ENCODE measurements at regions not wholly inside any gene's neighbourhood (a gene's known extent, or its start where the extent isn't known, plus 50 kb on each side); places are given as distances from the start of the nearest gene placed in this dataset.

DNA sequence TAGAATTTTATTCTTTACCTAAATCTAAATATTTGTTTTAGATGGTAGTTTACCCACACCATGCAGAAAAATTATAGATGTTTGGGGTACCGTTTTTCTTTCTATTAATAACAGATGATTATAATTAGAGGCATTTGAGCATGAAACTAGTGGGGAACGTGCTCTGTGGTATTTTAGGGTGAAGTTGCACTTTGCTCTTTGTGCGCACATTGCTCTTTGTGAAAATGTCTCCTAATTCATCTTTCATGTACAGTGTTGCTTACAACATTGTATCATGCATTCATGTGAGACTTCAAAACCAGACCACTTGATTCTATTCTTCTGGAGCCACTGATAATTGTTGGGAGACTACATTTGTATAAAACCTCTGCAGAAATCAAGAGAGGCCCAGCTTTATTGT is 449.1 kb upstream of the RGS6 start:
- Histone ChIP-seq H3K4me3 (ENCODE audit: low read length) (no peak overlapping the region), H3K36me3 (ENCODE audit: insufficient read depth, low read length) (0 out of 2 replicates have a peak, but pooled peaks cover 2% of the 10 kb centered on the region), H3K27ac (ENCODE audit: low read depth, low read length) (no peak overlapping the region), H3K27me3 (ENCODE audit: insufficient read depth, low read length) (no peaks in the 10 kb centered on the region), H3K9me3 (ENCODE audit: insufficient read depth, low read depth, low read length) (no peaks in the 10 kb centered on the region), H3K9ac (ENCODE audit: low read depth, low read length) (no peak overlapping the region), H3K4me1 (ENCODE audit: insufficient read depth, low read length) (peaks cover 39% of the 10 kb centered on the region)
- WGBS = 89% methylated on average over 2 of the region's 3 CpGs

DNA sequence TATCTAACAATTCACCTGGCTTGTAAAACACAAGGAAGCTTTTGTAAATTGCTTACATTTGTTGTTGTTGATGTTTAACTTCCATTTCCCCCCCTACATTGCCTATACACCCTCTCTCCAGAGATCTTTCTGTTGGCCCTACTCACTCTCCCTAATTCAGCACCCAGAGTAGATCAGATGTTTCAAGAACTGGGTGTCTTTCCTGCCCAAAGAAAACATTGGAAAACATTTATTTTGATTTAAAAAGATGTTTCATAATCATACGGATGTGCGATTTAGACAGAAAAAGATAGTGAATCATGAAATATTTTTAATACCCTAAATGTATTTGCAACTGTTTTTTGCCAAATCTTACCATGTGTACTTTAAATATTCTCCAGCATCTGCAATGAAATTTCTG is 446.4 kb upstream of the RGS6 start:
- 0 out of 2 replicates have a peak, but pooled peaks cover 2% of the 10 kb centered on the region for H3K36me3 ChIP-seq (ENCODE audit: insufficient read depth, low read length)
- no peaks in the 10 kb centered on the region for H3K27me3 ChIP-seq (ENCODE audit: insufficient read depth, low read length)
- H3K27ac ChIP-seq (ENCODE audit: low read depth, low read length) = no peak overlapping the region
- no peak overlapping the region for H3K9ac ChIP-seq (ENCODE audit: low read depth, low read length)
- no peaks in the 10 kb centered on the region for H3K9me3 ChIP-seq (ENCODE audit: insufficient read depth, low read depth, low read length)
- no peak overlapping the region for H3K4me3 ChIP-seq (ENCODE audit: low read length)
- peaks cover 39% of the 10 kb centered on the region for H3K4me1 ChIP-seq (ENCODE audit: insufficient read depth, low read length)
- WGBS = no CpG with 5 or more reads among the region's 2 CpGs

DNA sequence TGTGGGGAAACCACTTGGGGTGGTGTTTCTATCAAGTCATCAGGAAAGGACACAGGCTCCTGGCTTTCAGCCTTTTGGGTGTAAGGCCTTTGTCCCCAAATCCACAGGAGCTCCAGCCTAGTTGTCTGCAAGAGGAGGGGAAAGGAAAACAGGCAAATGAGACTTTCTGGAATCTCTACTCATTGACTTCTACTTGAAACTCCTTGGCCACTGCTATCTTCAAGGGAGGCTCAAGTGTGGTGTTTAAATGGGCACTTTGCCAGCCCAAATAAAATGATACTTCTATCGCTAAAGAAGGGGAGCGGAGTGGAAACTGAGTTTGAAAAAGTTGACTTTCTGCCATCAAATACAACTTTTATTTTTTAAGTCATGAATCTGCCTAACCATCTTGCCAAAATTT is 445.9 kb upstream of the RGS6 start:
- Histone ChIP-seq H3K9me3 (ENCODE audit: insufficient read depth, low read depth, low read length) (no peaks in the 10 kb centered on the region), H3K9ac (ENCODE audit: low read depth, low read length) (no peak overlapping the region), H3K27ac (ENCODE audit: low read depth, low read length) (no peak overlapping the region), H3K4me1 (ENCODE audit: insufficient read depth, low read length) (peaks cover 34% of the 10 kb centered on the region), H3K36me3 (ENCODE audit: insufficient read depth, low read length) (0 out of 2 replicates have a peak, but pooled peaks cover 2% of the 10 kb centered on the region), H3K27me3 (ENCODE audit: insufficient read depth, low read length) (no peaks in the 10 kb centered on the region), H3K4me3 (ENCODE audit: low read length) (no peak overlapping the region)
- WGBS = 100% methylated on average over 2 of the region's 2 CpGs

DNA sequence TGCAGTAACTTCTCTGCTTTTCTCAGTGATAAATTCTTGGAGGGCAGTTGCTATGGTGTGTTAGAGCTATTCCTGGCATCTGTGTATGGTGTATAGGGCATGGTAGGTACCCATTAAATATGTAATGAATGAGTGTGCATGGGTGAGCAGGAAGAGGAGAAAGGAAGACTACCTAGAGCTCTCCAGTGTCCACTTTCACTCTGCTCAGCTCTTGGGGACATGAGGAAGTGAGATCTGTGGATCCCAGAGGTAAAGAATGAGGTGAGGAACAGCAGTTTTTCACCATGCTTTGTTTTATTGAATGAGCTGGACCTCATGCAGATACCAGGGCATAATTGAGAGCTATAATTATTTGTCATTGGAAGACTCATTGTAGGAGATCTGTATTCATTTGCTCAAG is 444.8 kb upstream of the RGS6 start:
- Histone ChIP-seq H3K9me3 (ENCODE audit: insufficient read depth, low read depth, low read length) (no peaks in the 10 kb centered on the region), H3K36me3 (ENCODE audit: insufficient read depth, low read length) (0 out of 2 replicates have a peak, but pooled peaks cover 2% of the 10 kb centered on the region), H3K27me3 (ENCODE audit: insufficient read depth, low read length) (no peaks in the 10 kb centered on the region), H3K27ac (ENCODE audit: low read depth, low read length) (no peak overlapping the region), H3K4me1 (ENCODE audit: insufficient read depth, low read length) (peaks cover 22% of the 10 kb centered on the region), H3K9ac (ENCODE audit: low read depth, low read length) (no peak overlapping the region), H3K4me3 (ENCODE audit: low read length) (no peak overlapping the region)

DNA sequence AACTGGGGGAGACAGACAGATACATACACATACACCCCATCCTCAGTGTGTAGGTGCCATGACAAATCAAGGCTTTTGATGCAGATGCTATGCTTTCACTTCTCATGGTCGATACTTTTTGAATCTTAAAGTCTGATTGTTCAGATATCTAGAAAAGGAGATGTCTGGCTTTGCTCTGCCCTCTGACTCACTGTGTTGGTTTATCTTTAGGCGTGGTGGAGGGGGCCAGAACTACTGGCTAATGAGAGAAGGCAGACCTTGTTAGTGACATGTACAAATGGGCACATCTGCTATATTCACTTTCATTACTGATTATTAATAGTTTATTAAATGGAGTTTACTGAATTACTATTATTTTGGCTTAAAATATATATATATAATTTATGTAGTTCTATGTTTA is 444.3 kb upstream of the RGS6 start:
- Histone ChIP-seq H3K9me3 (ENCODE audit: insufficient read depth, low read depth, low read length) (no peaks in the 10 kb centered on the region), H3K27me3 (ENCODE audit: insufficient read depth, low read length) (no peaks in the 10 kb centered on the region), H3K4me3 (ENCODE audit: low read length) (no peak overlapping the region), H3K36me3 (ENCODE audit: insufficient read depth, low read length) (0 out of 2 replicates have a peak, but pooled peaks cover 2% of the 10 kb centered on the region), H3K27ac (ENCODE audit: low read depth, low read length) (no peak overlapping the region), H3K9ac (ENCODE audit: low read depth, low read length) (no peak overlapping the region), H3K4me1 (ENCODE audit: insufficient read depth, low read length) (peaks cover 22% of the 10 kb centered on the region)
- WGBS = 93% methylated on average over 2 of the region's 2 CpGs

DNA sequence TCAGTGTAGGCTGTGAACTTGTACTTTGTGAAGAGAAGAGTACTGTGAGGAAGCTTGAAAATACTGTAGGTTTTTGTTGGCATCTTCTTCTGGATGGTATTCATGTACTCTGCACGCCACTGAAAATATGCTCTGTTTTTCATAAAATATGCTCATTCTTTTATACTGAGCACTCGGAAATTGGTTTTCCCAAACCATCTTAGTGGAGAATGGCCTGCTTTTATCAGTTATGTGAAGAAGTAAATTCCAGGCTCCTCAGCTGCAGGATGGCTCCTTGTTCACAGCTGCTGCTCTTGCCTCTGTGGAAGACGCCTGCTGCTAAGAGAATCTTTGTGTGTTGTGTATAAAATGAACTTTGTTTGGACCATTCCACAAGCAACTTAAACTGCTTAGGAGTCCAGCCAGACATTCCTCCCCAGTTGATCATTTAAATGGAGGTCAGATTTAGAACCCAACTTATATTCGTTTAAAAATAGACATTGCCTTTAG is 443.5 kb upstream of the RGS6 start:
- 91% methylated on average over 4 of the region's 4 CpGs for WGBS
- H3K9ac ChIP-seq (ENCODE audit: low read depth, low read length) = no peak overlapping the region

DNA sequence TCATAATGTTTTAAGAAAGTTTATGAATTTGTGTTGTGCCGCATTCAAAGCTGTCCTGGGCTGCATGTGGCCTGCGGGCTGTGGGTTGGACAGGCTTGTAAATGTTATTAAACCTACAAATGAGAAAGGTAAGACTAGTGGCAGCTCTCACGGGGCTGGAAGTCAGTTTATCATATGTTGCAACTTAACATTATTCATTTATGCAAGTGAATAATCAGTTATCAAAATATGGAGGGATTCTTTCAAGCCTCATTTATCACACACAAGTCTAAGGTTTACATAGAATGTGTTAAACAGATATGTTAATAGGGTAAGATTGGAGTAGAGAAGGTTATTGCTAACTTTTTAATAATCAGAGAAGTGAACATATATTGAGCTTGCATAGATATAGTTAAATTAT is 442.5 kb upstream of the RGS6 start:
- Histone ChIP-seq H3K4me3 (ENCODE audit: low read length) (no peak overlapping the region), H3K9me3 (ENCODE audit: insufficient read depth, low read depth, low read length) (no peaks in the 10 kb centered on the region), H3K9ac (ENCODE audit: low read depth, low read length) (no peak overlapping the region), H3K36me3 (ENCODE audit: insufficient read depth, low read length) (no peaks in the 10 kb centered on the region), H3K27ac (ENCODE audit: low read depth, low read length) (no peak overlapping the region), H3K4me1 (ENCODE audit: insufficient read depth, low read length) (peaks cover 22% of the 10 kb centered on the region), H3K27me3 (ENCODE audit: insufficient read depth, low read length) (no peaks in the 10 kb centered on the region)
- WGBS = 91% methylated on average over 2 of the region's 3 CpGs

More for the DNA sequence above, 443.5 kb upstream of the RGS6 start:
- H3K4me1 ChIP-seq (ENCODE audit: insufficient read depth, low read length) = peaks cover 22% of the 10 kb centered on the region
- H3K4me3 ChIP-seq (ENCODE audit: low read length) = no peak overlapping the region
- H3K27ac ChIP-seq (ENCODE audit: low read depth, low read length) = no peak overlapping the region
- no peaks in the 10 kb centered on the region for H3K9me3 ChIP-seq (ENCODE audit: insufficient read depth, low read depth, low read length)
- H3K36me3 ChIP-seq (ENCODE audit: insufficient read depth, low read length) = 0 out of 2 replicates have a peak, but pooled peaks cover 2% of the 10 kb centered on the region
- no peaks in the 10 kb centered on the region for H3K27me3 ChIP-seq (ENCODE audit: insufficient read depth, low read length)

DNA sequence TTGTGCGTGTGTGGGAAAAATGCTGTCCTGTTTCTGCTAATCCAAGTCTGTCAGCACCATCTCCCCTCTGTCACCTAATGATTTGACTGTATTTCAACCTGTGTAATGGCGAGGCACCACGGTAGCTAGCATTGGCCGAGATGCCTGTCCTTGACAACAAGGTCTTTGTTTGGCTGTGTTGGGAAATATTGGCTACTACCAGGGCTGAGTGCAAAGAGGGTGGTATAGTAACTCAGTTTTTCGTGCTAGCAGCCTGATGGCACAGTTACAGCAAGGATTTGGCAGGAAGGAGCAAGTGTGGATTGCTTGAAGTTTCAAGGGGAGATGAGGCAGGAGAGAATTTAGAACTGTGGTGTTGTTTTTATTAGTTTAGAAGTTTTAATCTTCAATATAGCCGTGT is 440.3 kb upstream of the RGS6 start:
- no peak overlapping the region for H3K4me3 ChIP-seq (ENCODE audit: low read length)
- H3K9me3 ChIP-seq (ENCODE audit: insufficient read depth, low read depth, low read length) = no peaks in the 10 kb centered on the region
- no peak overlapping the region for H3K27ac ChIP-seq (ENCODE audit: low read depth, low read length)
- H3K9ac ChIP-seq (ENCODE audit: low read depth, low read length) = no peak overlapping the region
- peaks cover 12% of the 10 kb centered on the region for H3K4me1 ChIP-seq (ENCODE audit: insufficient read depth, low read length)
- no peaks in the 10 kb centered on the region for H3K36me3 ChIP-seq (ENCODE audit: insufficient read depth, low read length)
- H3K27me3 ChIP-seq (ENCODE audit: insufficient read depth, low read length) = no peaks in the 10 kb centered on the region
- WGBS = 95% methylated on average over 6 of the region's 6 CpGs

DNA sequence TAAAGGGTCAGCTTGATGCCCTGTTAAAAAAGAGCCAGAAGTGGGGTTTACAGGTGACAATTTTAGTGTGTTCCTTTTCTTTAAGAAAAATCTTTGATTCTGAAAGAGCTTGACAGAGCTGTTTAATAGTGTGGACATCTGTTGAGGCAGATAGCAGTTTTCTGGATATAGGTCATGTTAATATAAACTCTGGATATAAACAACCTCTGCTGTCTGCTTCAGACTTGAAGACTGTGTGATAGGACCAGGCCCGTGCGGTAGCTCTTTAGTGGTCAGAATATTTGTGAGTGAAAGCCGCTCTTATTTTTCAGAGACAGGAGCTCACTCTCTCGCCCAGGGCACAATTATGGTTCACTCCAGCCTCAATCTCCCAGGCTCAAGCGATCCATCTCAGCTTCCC is 439.9 kb upstream of the RGS6 start:
- Histone ChIP-seq H3K27ac (ENCODE audit: low read depth, low read length) (no peak overlapping the region), H3K4me1 (ENCODE audit: insufficient read depth, low read length) (peaks cover 11% of the 10 kb centered on the region), H3K9me3 (ENCODE audit: insufficient read depth, low read depth, low read length) (no peaks in the 10 kb centered on the region), H3K4me3 (ENCODE audit: low read length) (no peak overlapping the region), H3K9ac (ENCODE audit: low read depth, low read length) (no peak overlapping the region), H3K36me3 (ENCODE audit: insufficient read depth, low read length) (no peaks in the 10 kb centered on the region), H3K27me3 (ENCODE audit: insufficient read depth, low read length) (no peaks in the 10 kb centered on the region)
- WGBS = 93% methylated on average over 5 of the region's 5 CpGs

DNA sequence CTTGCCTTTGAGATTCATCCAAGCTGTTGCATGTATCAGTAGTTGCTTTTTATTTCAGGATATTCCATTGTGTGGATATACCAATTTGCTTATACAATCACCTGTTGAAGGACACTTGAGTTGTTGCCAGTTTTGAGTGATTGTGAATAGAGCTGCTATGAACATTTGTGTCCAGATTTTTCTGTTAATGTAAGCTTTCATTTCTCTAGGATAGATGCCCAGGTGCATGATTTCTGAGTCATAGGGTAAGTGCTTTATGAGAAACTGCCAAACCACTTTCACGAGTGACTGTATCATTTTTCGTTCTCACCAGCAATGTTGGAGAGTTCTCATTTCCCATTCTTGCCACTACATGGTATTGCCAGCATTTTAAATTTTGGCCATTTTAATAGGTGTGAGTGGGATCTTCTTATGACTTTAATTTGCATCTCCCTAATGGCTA is 434.6 kb upstream of the RGS6 start:
- Histone ChIP-seq H3K27ac (ENCODE audit: low read depth, low read length) (no peak overlapping the region), H3K27me3 (ENCODE audit: insufficient read depth, low read length) (no peaks in the 10 kb centered on the region), H3K4me1 (ENCODE audit: insufficient read depth, low read length) (no peaks in the 10 kb centered on the region), H3K9ac (ENCODE audit: low read depth, low read length) (no peak overlapping the region), H3K4me3 (ENCODE audit: low read length) (no peak overlapping the region), H3K36me3 (ENCODE audit: insufficient read depth, low read length) (no peaks in the 10 kb centered on the region), H3K9me3 (ENCODE audit: insufficient read depth, low read depth, low read length) (no peaks in the 10 kb centered on the region)
- 100% methylated on average over 2 of the region's 2 CpGs for WGBS

DNA sequence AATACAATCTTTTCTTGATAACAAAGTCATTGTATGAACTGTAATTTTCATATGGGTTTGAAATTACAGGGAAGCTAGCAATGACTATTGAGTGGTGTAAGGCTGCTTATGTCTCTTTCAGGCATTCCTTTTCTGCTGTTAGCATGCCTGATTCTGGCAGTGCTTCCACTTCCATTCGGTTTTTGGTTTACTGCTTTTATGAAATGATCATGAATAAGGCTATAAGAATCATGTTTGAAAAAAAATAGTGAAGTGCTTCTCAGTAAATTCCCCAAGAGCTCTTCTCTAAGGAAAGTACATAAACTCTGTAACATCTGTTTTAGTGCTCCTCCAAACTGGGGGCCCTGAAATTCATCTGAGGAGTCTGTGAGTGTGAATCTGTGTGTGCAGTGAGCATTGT is 434.0 kb upstream of the RGS6 start:
- no peak overlapping the region for H3K27ac ChIP-seq (ENCODE audit: low read depth, low read length)
- 90% methylated on average over 1 of the region's 1 CpG for WGBS
- no peaks in the 10 kb centered on the region for H3K27me3 ChIP-seq (ENCODE audit: insufficient read depth, low read length)
- H3K9ac ChIP-seq (ENCODE audit: low read depth, low read length) = no peak overlapping the region
- no peak overlapping the region for H3K4me3 ChIP-seq (ENCODE audit: low read length)
- no peaks in the 10 kb centered on the region for H3K9me3 ChIP-seq (ENCODE audit: insufficient read depth, low read depth, low read length)
- H3K36me3 ChIP-seq (ENCODE audit: insufficient read depth, low read length) = no peaks in the 10 kb centered on the region
- H3K4me1 ChIP-seq (ENCODE audit: insufficient read depth, low read length) = no peaks in the 10 kb centered on the region

DNA sequence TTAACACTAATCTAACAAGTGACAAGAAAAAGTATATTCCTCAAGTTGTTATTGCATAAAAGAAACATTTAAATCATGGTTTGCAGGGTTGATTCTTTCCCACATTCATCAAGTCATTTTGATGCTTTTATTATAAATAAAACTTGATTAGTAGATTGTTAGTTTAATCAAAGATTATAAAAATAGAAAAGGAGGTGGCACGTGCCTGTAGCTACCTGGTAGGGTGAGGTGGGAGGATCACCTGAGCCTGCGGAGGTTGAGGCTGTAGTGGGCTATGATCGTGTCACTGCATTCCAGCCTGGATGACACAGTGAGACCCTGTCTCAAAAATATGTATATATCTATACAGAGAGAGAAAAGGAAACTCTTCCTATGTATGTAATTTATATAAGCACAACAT is 433.2 kb upstream of the RGS6 start:
- Histone ChIP-seq H3K9me3 (ENCODE audit: insufficient read depth, low read depth, low read length) (no peaks in the 10 kb centered on the region), H3K4me1 (ENCODE audit: insufficient read depth, low read length) (no peaks in the 10 kb centered on the region), H3K36me3 (ENCODE audit: insufficient read depth, low read length) (no peaks in the 10 kb centered on the region), H3K9ac (ENCODE audit: low read depth, low read length) (no peak overlapping the region), H3K4me3 (ENCODE audit: low read length) (no peak overlapping the region), H3K27me3 (ENCODE audit: insufficient read depth, low read length) (no peaks in the 10 kb centered on the region), H3K27ac (ENCODE audit: low read depth, low read length) (no peak overlapping the region)
- 98% methylated on average over 2 of the region's 3 CpGs for WGBS
